HEK293 (cell line): ENCODE measurements at regions not wholly inside any gene's neighbourhood (a gene's known extent, or its start where the extent isn't known, plus 50 kb on each side); places are given as distances from the start of the nearest gene placed in this dataset.

ENCODE experiments used
- IKZF3 ChIP-seq: fragments of 450-650 bp; IDR thresholded peaks from 2 replicates; pipeline ENCODE4 v1.5.0; 2018; ENCODE audit warnings: missing biosample characterization, mild to moderate bottlenecking, missing genetic modification characterization, moderate library complexity
- PRDM10 ChIP-seq: fragments of 450-650 bp; formaldehyde crosslinking; IDR thresholded peaks from 2 replicates; pipeline ENCODE4 v1.5.1; 2016; ENCODE audit warnings: missing biosample characterization, missing genetic modification characterization
- ZBTB21 ChIP-seq: fragments of 450-650 bp; formaldehyde crosslinking; IDR thresholded peaks from 2 replicates; pipeline ENCODE4 v1.5.1; 2017; ENCODE audit warnings: missing biosample characterization, missing genetic modification characterization
- ZNF138 ChIP-seq: fragments of 450-650 bp; formaldehyde crosslinking; IDR thresholded peaks from 2 replicates; pipeline ENCODE4 v1.5.1; 2016; ENCODE audit warnings: missing biosample characterization, missing genetic modification characterization, borderline replicate concordance
- ZNF175 ChIP-seq: fragments of 450-650 bp; formaldehyde crosslinking; IDR thresholded peaks from 2 replicates; pipeline ENCODE4 v1.5.1; 2016; ENCODE audit warnings: missing biosample characterization, missing genetic modification characterization
- ZNF24 ChIP-seq: fragments of 450-650 bp; formaldehyde crosslinking; IDR thresholded peaks from 2 replicates; pipeline ENCODE4 v1.5.1; 2016; ENCODE audit warnings: missing biosample characterization, missing genetic modification characterization
- ZNF274 ChIP-seq, 2 experiments: fragments of 200-500 bp in 1 of 2; fragments of 450-650 bp in 1 of 2; sonication (Bioruptor generic) in 1 of 2; formaldehyde crosslinking in 1 of 2; IDR thresholded peaks; 2 replicates each; pipeline versions ENCODE4 v1.5.1 to v1.6.1; 2014 to 2016; ENCODE audit warnings: borderline replicate concordance in 1 of 2, inconsistent platforms in 1 of 2, low read length in 1 of 2, missing biosample characterization in 1 of 2, missing genetic modification characterization in 1 of 2

DNA sequence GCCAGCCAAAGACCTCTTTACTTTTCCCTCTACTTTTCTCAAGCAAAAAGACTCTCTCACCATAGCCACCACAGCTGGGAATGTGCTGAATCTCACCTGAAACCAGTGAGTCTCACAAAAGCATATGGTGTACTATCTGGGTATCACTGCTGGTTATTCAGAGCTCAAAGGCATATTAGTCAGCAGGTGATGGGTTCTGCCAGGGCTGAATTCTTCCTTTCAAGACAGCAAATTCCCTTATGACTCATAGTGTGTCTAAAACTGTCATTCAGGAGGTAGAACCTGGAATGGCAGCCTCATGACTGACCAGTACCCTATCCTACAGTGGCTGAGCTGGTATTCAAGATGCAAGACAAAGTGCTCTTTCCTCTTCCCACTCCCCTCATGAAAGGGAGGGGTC is 2859.1 kb downstream of the PCDH9 start:
- TF ChIP-seq ZNF138 = no peak
- TF ChIP-seq ZNF24 (tag by site-specific recombination) = no peak
- no peak for TF ChIP-seq ZNF175
- no peak for TF ChIP-seq PRDM10
- TF ChIP-seq ZBTB21 (tag by site-specific recombination) = no peak
- no peak for TF ChIP-seq IKZF3 (tag by site-specific recombination)
- no peak for TF ChIP-seq ZNF274 (IDR thresholded peaks at IDR 0.05; ENCODE audit: low read length)
- TF ChIP-seq ZNF274 (tag by site-specific recombination; IDR thresholded peaks at IDR 0.05; ENCODE audit: borderline replicate concordance) = no peak
